Hepatocyte (in vitro differentiated cells): ENCODE measurements at regions not wholly inside any gene's neighbourhood (a gene's known extent, or its start where the extent isn't known, plus 50 kb on each side); places are given as distances from the start of the nearest gene placed in this dataset.
A peak's percentile ranks its signal among the peaks of the same experiment; 100 is the strongest.

ENCODE experiments used
- DNase-seq: peaks from one replicate; pipeline ENCODE4 v3.0.0-alpha.2; 2016; ENCODE audit warnings: low spot score
- H2AFZ ChIP-seq: fragments of 200-600 bp; sonication (generic); 2 replicates; pipeline ENCODE4 v1.6.0; 2016; ENCODE audit warnings: antibody characterized with exemption, mild to moderate bottlenecking
- H3K27ac ChIP-seq: fragments of 200-600 bp; sonication (generic); 2 replicates; pipeline ENCODE4 v1.5.1; 2016; ENCODE audit warnings: mild to moderate bottlenecking
- H3K27me3 ChIP-seq: fragments of 200-600 bp; sonication (generic); 2 replicates; pipeline ENCODE4 v1.6.1; 2016
- H3K36me3 ChIP-seq: fragments of 200-600 bp; sonication (generic); replicated peaks from 2 replicates; pipeline ENCODE4 v1.5.1; 2016; ENCODE audit warnings: low read depth; ENCODE audit not compliant: insufficient read depth
- H3K4me1 ChIP-seq: fragments of 200-600 bp; sonication (generic); 2 replicates; pipeline ENCODE4 v1.5.1; 2016; ENCODE audit warnings: mild to moderate bottlenecking, moderate library complexity; ENCODE audit not compliant: insufficient read depth
- H3K4me2 ChIP-seq: fragments of 200-600 bp; sonication (generic); 2 replicates; pipeline ENCODE4 v1.6.0; 2016
- H3K4me3 ChIP-seq: fragments of 200-600 bp; sonication (generic); 2 replicates; pipeline ENCODE4 v1.5.1; 2016; ENCODE audit warnings: mild to moderate bottlenecking
- H3K79me2 ChIP-seq: fragments of 200-600 bp; sonication (generic); 2 replicates; pipeline ENCODE4 v1.6.0; 2017; ENCODE audit warnings: mild to moderate bottlenecking
- H3K9me2 ChIP-seq: fragments of 200-600 bp; sonication (generic); replicated peaks from 2 replicates; pipeline ENCODE4 v1.6.0; 2017; ENCODE audit warnings: mild to moderate bottlenecking; ENCODE audit not compliant: insufficient read depth
- H3K9me3 ChIP-seq: fragments of 200-600 bp; sonication (generic); 2 replicates; pipeline ENCODE4 v1.5.1; 2016; ENCODE audit warnings: low read depth, mild to moderate bottlenecking
- H4K20me1 ChIP-seq: fragments of 200-600 bp; sonication (generic); 2 replicates; pipeline ENCODE4 v1.6.0; 2016; ENCODE audit warnings: mild to moderate bottlenecking; ENCODE audit not compliant: insufficient read depth, poor library complexity, severe bottlenecking
- CTCF ChIP-seq: fragments of 200-600 bp; sonication (generic); IDR thresholded peaks from 2 replicates; pipeline ENCODE4 v1.5.1; 2016; ENCODE audit warnings: antibody characterized with exemption, mild to moderate bottlenecking; ENCODE audit not compliant: poor library complexity
- EZH2 ChIP-seq: fragments of 200-600 bp; sonication (generic); IDR thresholded peaks from 2 replicates; pipeline ENCODE4 v1.6.1; 2016; ENCODE audit warnings: antibody characterized with exemption, mild to moderate bottlenecking, borderline replicate concordance
- EZH2phosphoT487 ChIP-seq: fragments of 200-600 bp; sonication (generic); IDR thresholded peaks from one replicate; pipeline ENCODE4 v1.6.1; 2018; ENCODE audit warnings: antibody characterized with exemption, mild to moderate bottlenecking, low read depth, moderate library complexity; ENCODE audit not compliant: unreplicated experiment, severe bottlenecking
- WGBS: methylation state at CpG from one replicate; pipeline ENCODE4 v1.1.6; 2016; ENCODE audit warnings: low lambda C conversion rate; ENCODE audit errors: missing lambda C conversion rate; 5-methylcytosine and 5-hydroxymethylcytosine counted together

- peaks cover 26% of the 10 kb centered on the region for H3K4me1 ChIP-seq
Observed at GRCh38 chr12:124410354-124411175, 115.7 kb downstream of the RFLNA start.

GRCh38 chr12:124408822-124409517 lies 114.1 kb downstream of the RFLNA start:
- peaks cover 32% of the 10 kb centered on the region for H4K20me1 ChIP-seq
- DNase-seq: no peak
- no peaks in the 10 kb centered on the region for H3K36me3 ChIP-seq
- H3K4me2 ChIP-seq: no peak overlapping the region
- no peaks in the 10 kb centered on the region for H3K27me3 ChIP-seq
- H3K9me2 ChIP-seq: no peaks in the 10 kb centered on the region
- TF ChIP-seq EZH2phosphoT487 (no peak), EZH2 (no peak), CTCF (no peak)
- no peak overlapping the region for H3K4me3 ChIP-seq
- no peaks in the 10 kb centered on the region for H3K9me3 ChIP-seq
- H3K27ac ChIP-seq: no peak overlapping the region
- WGBS: 90% methylated on average over 25 of the region's 25 CpGs
- H3K79me2 ChIP-seq: peaks cover 44% of the 10 kb centered on the region
- H2AFZ ChIP-seq: no peak overlapping the region
- peaks cover 26% of the 10 kb centered on the region for H3K4me1 ChIP-seq

More at GRCh38 chr12:124410354-124411175, 115.7 kb downstream of the RFLNA start:
- Histone ChIP-seq H3K9me3 (no peaks in the 10 kb centered on the region), H3K27ac (peak overlapping the region; percentile 89), H3K79me2 (peaks cover 33% of the 10 kb centered on the region), H2AFZ (no peak overlapping the region), H3K36me3 (no peaks in the 10 kb centered on the region), H3K4me2 (peak overlapping the region; percentile 54), H3K9me2 (no peaks in the 10 kb centered on the region), H4K20me1 (peaks cover 27% of the 10 kb centered on the region), H3K4me3 (no peak overlapping the region), H3K27me3 (no peaks in the 10 kb centered on the region)
- WGBS: 54% methylated on average over 13 of the region's 15 CpGs
- no peak for DNase-seq
- TF ChIP-seq EZH2 (no peak), CTCF (no peak), EZH2phosphoT487 (no peak)

GRCh38 chr12:124407074-124407473 lies 112.2 kb downstream of the RFLNA start:
- peaks cover 36% of the 10 kb centered on the region for H4K20me1 ChIP-seq
- H3K9me2 ChIP-seq: no peaks in the 10 kb centered on the region
- no peaks in the 10 kb centered on the region for H3K36me3 ChIP-seq
- no peak overlapping the region for H3K4me3 ChIP-seq
- no peak overlapping the region for H2AFZ ChIP-seq
- TF ChIP-seq EZH2phosphoT487: no peak
- TF ChIP-seq CTCF: no peak
- TF ChIP-seq EZH2: no peak
- no peak overlapping the region for H3K27ac ChIP-seq
- no peak for DNase-seq
- H3K4me2 ChIP-seq: no peak overlapping the region
- peaks cover 34% of the 10 kb centered on the region for H3K4me1 ChIP-seq
- H3K79me2 ChIP-seq: peaks cover 41% of the 10 kb centered on the region
- H3K9me3 ChIP-seq: no peaks in the 10 kb centered on the region
- no peaks in the 10 kb centered on the region for H3K27me3 ChIP-seq
- WGBS: 95% methylated on average over 8 of the region's 8 CpGs
